ENCODE measurements at regions not wholly inside any gene's neighbourhood (a gene's known extent, or its start where the extent isn't known, plus 50 kb on each side); places are given as distances from the start of the nearest gene placed in this dataset.
"Not testable (repeated sequence)": the region's sequence is repeated elsewhere in the genome, so short reads cannot be mapped to it uniquely, and the experiment has no call there.

DNA sequence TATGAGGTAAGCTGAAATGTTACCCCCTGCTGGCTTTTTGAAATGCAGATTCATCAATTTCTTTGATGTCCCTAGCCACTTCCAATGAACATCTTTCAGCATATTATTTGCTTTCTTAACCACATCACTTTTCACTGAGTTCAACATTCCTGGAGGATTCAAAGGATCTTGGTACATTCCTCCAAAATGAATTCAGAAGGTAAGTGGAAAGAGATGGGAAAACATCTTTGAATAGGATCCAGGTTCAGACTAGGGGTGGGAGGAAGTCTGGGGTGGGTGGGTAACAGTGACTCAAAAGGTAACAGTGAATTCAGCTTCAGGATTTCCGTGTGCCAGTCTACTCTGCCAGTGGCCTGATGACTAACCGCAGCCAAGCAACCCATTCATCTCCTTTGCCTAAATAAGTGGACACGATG, 180.7 kb downstream of the ZC3H11B start:
- no peak for DNase-seq

DNA sequence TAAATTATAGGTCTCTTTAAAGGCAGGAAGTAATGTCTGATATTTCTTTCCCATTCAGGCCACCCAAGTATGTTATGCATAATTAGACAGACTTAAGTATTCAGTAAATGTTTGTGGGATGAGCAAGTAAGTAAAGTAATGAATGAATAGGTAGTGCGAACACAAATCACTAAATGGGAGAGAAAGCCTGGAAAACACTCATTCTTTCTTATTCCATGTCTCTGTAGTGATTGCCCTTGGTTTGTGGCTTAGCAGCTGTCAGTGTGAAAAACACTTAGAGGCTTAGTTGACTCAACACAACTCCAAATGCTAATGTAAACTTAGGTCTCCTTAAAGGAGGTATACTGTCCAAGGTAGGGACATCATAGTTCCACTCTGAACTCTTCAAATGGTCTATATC, 182.5 kb downstream of the ZC3H11B start:
- no peak for DNase-seq

DNA sequence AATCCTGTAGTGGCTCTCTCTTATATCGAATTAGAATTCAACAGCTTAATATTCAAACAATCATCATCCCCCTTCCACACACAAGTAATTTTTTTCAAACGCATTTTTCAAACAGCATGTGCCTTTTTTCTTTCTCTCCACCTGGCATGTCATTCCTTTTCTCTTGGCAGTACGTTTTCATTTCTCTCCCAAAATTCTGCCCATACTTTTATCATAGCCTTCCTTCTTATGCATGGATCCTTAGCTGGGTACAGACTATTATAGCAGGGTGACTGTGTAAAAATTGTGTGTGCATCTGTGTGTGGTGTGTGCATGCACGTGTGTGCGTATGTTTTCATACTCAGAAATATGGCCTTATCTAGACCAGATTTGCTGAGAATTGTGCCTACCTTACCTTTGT, 184.3 kb downstream of the ZC3H11B start:
- no peak for DNase-seq

DNA sequence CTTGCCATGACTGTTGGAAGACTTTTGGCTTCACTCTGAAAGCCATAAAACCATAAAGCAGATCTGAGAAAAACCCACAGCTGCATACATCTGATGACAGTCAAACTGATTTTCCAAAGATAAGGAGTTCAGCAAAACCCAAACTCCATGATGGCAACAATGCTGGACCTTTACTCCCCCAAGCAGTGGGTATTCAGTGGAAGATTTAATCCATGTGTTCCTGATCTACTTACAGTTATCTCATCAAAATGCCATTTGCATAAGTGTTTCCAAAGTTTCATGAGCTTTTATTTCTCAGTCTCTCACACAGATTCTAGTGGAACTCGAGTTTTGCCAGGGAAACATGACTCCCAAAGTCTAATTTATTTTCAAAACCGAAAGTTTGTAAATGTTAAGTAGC, 184.9 kb downstream of the ZC3H11B start:
- DNase-seq: no peak

DNA sequence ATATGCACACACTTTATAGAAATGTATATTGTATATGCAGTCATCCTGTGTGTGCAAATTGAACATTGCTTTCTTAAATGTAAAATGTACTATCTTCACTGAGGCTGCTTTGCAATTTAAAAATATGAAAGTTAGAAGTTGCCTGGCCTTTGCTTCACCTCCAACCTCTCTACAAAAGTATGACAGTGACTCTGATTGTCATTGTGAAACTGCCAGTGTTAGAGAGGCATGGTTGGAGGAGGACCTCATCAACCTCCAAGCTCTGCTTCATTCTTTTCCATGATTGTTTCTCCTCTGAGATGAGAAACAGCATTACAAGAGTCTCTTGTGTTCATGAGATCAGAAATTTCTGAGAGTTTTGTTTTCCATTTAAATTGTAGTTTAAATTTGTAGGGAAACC, 185.5 kb downstream of the ZC3H11B start:
- no peak for DNase-seq

- DNase-seq: peak; percentile 10
These were observed 189.9 kb downstream of the ZC3H11B start for GRCh38 chr1:219422811-219423598.

DNA sequence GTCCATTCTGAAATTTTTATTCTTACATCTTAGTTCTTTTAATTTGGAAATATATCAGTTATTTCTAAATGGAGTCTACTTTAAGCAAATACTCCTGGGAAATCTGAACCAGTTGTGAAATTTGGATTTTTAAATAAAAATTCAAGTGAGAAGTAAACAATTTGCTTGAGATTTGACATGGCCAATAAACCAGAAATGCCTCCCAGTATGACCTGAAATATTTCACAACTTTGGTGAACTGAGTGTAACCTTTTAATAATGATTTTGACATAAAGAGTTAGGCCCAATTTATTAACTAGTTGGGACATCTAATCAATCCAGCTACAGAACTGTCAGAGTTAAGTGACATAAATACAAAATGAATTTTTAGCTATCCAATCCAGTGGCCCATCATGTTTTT, 192.0 kb downstream of the ZC3H11B start:
- no peak for DNase-seq

DNA sequence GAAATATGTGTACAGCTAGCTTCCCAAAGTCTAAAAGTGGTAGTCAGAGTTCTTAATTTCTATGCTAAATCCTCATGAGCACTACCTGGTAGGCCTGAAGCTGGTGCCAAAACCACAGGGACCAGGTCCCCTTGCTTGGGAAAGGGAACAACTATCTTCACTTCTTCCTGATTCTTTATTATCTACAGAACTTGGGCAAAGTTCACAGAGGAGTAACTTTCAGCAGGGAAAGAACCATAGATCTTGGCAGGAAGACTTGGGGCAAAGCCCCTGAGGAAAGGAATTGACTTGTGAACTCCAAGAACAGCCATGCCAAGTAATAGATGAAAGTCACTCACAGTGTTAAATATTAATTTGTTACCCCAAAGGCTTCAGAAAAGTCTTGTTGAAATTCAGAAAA, 193.0 kb downstream of the ZC3H11B start:
- DNase-seq: no peak

DNA sequence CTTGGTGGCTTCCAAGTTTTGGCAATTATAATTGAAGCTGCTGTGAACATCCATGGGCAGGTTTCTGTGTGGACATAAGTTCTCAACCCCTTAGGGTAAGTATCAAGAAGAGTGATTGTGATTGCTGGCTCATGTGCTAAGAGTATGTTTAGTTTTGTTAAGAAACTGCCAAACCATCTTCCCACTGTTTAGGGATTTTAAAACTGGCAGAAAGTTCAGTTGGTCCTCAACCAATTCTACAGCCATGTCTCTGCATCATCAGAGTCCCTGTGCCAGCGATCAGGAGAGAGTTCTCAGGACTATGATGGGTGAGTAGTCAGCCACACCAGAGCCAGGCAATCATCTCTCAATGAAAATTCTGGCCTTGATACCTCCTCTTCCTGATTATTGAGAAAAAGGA, 193.8 kb downstream of the ZC3H11B start:
- no peak for DNase-seq

DNA sequence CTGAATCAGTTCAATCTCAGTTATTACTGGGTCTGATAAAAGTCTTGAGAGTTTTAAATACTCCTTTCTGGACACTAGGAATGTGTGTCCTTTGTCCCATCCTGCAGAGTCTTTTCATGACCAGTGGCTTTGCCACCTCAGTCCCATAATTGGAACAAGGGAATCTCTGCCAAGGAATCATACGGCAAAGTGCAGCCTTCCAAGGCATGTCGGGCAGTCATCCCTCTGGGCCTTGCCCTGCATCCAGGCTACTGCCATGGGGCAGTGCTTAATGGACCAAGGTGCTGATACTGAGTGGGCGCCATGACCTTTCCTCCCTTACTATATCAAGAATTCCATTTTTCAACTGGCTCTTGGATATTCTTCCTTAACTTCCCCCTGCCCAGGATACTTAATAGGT, 195.3 kb downstream of the ZC3H11B start:
- no peak for DNase-seq

DNA sequence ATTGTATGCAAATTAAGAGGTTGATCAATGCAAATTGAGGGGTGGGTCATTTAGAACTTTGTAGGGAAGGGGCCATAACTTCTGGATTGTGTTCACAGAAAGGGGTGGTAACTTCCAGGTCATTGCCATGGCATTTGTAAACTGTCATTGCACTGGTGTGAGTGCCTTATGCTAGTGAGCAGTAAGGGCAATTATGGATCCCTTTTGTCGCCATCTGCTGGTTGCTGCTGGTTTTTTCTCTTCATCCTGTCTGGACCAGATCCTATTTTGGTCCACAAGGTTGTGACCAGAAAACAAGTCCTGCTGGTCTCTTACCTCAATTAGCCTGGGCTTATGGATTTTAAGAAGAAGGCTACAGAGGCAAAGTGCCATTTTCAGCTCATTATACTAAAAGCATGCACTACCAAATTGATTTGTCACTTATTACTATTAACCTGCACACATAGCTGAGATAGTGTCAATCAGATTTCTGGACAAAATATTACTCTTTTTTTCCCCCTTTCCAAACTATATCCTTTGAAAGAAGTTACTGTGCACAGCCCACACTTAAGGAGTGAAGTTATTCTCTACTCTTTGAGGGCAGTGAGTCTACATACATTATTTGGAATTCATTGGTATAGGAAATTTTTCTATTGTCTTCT, 196.2 kb downstream of the ZC3H11B start:
- DNase-seq: peak; percentile 72

GRCh38 chr1:219415915-219416314, 197.0 kb downstream of the ZC3H11B start:
- DNase-seq: no peak

DNA sequence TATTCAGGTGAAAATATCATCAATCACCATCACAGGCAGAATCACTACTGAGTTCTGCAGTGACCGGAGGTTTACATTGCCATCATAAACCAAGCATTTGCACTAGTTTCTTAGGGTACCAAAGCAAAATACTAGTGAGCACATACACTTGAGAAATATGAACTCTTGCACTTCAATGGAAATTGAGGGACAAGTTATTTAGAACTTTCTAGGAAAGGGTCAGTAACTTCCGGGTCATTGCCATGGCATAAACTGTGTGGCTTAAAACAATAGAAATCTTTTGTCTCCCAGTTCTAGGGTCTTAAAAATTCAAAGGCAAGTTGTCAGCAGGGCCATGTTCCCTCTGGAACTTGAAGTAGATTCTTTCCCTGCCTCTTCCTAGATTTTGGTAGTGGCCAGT, 197.5 kb downstream of the ZC3H11B start:
- no peak for DNase-seq

- no peak for DNase-seq
These were observed 198.7 kb downstream of the ZC3H11B start for GRCh38 chr1:219414250-219414649.

- DNase-seq: no peak
These were observed 199.4 kb downstream of the ZC3H11B start for GRCh38 chr1:219413536-219413935.

DNA sequence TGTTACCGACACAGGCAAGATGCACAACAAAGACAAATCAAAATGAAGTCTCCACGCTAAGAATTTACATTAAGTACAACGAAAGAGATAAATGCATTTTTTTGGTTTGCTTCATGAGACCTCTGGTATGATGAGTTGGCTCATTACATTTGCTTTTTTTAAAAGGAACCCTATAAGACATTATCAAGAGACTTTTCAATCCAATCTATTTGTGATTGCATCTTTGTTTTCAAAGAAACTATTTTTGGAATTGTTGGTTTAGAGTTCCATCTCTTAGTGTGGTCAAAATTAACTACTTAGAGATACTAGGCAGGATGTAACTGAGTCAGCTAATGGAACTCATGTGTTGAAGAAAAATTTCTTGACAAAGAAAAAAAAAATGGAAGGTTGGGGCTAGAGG, 200.1 kb downstream of the ZC3H11B start:
- DNase-seq: no peak

DNA sequence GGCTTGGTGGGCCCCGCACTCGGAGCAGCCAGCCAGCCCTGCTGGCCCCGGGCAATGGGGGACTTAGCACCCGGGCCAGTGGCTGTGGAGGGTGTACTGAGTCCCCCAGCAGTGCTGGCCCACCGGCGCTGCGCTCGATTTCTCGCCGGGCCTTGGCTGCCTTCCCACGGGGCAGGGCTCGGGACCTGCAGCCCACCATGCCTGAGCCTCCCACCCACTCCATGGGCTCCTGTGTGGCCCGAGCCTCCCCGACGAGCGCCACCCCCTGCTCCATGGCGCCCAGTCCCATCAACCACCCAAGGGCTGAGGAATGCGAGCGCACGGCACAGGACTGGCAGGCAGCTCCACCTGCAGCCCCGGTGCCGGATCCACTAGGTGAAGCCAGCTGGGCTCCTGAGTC, 202.2 kb downstream of the ZC3H11B start:
- not testable (repeated sequence) for DNase-seq

DNA sequence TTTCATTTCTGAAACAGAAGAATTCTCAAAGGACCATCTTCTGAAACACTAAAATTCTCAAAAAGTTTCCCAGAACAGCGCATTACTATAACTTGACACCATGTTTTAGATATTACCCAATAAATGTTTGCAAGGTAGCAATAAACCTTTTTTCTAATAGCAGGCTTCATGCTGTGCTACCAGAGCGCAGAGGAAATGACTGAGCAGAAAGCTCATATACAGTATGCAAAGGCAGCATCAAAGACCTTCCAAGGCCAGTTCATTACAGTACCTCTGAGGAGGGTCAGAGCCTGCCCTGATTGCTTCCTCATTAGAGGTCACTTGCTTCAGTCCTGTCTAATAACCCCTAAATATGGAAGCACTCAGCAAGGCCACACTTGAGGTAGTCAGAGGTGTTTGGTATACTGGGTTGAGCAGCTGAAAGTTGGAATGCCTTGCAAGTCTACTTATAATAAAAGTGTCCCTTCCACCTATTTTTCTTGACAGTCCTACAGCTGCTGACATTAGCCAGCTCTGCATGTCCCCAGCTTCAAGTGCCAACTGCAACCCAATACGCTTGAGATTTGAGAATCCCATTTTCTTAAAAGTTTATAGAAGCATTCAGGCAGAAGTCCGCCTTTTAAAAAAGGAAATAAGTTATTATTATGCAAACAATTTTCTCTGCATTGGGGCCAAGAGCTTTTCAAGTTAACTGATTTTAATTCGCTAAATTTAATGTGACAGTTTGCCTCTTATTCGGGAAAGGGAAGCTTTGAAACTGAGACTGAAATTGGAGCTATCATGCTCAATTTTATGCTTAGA, 207.2 kb downstream of the ZC3H11B start:
- no peak for DNase-seq

DNA sequence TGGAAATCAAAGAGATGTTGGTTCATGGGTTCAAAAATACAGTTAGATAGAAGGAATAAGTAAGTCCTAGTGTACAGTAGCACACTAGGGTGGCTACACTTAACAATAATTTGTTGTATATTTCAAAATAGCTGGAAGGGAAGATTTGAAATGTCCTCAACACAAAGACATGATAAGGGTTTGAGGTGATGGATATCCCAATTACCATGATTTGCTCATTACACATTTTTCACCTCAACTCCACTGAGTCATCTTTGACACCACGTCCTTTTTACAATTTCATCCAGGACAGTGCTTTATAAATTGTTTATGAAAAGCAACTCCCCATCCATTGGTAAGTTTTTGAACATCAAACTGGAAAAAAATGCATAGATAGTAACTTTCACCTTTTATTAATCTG, 208.3 kb downstream of the ZC3H11B start:
- DNase-seq: no peak

DNA sequence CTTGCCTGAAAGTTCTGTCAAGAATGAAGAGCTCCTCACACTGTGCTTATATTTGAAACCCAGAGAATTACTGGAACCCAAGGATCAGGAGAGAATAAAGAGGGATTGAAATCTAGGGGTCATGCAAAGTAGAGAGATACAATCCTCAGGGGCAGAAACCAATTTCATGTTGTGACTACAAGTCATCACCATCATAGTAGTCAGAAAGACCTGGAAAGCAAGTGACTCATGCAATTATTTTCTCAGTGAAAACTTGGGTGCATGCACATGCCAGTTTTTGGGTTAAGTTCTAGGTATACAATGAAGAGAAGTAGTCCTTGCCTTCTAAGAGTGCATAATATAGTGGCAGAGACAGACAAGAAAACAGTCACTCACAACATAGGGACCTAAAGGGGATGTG, 210.0 kb downstream of the ZC3H11B start:
- DNase-seq: no peak

GRCh38 chr1:219401724-219402625, 210.9 kb downstream of the ZC3H11B start:
- DNase-seq: no peak

- DNase-seq: no peak
These were observed 213.5 kb downstream of the ZC3H11B start for GRCh38 chr1:219399446-219399845.

Data from stimulated activated CD4-positive, alpha-beta T cell treated with anti-CD3 and anti-CD28 coated beads, Interleukin-15, amount 100 ng/mL, for 24 hours (primary cell).